ENCODE measurements at regions not wholly inside any gene's neighbourhood (a gene's known extent, or its start where the extent isn't known, plus 50 kb on each side); places are given as distances from the start of the nearest gene placed in this dataset.

- Histone ChIP-seq H3K27ac (ENCODE audit: low read length) (no peak overlapping the region), H3K9me3 (ENCODE audit: control insufficient read depth, insufficient read depth, low read depth, low read length) (no peaks in the 10 kb centered on the region), H3K4me3 (ENCODE audit: low read depth in 2 of 2, low read length in 2 of 2) (no peak overlapping the region), H3K27me3 (ENCODE audit: control insufficient read depth, insufficient read depth, low read length) (no peaks in the 10 kb centered on the region), H3K36me3 (ENCODE audit: control insufficient read depth, insufficient read depth, low read length) (no peaks in the 10 kb centered on the region), H3K4me1 (ENCODE audit: control insufficient read depth, insufficient read depth, low read length) (no peaks in the 10 kb centered on the region)
- no peak for DNase-seq (ENCODE audit: low read depth, low spot score)
- in situ Hi-C loops (cut with HindIII; ENCODE audit: low pct_unique_long_range_greater_than_20kb, low sequenced_read_pairs) (no loop called here), intact Hi-C loops (cut with micrococcal nuclease; ENCODE audit: unreplicated experiment) (no loop called here)
- TF ChIP-seq SIN3A (IDR thresholded peaks at IDR 0.05; ENCODE audit: borderline replicate concordance, insufficient read depth, low read depth, low read length), result no peak
- ATAC-seq, result no peak
- BruUV-seq (replicated peaks), result no TSS peak
- ChIA-PET CTCF (no interaction called here), POLR2A (no interaction called here)
These were observed 212.2 kb downstream of the CHRM2 start for GRCh38 chr7:137080516-137081203.

- no peak overlapping the region for H3K27ac ChIP-seq (ENCODE audit: low read length)
- no peak for DNase-seq (ENCODE audit: low read depth, low spot score)
- H3K4me1 ChIP-seq (ENCODE audit: control insufficient read depth, insufficient read depth, low read length), result no peaks in the 10 kb centered on the region
- in situ Hi-C loops (cut with HindIII; ENCODE audit: low pct_unique_long_range_greater_than_20kb, low sequenced_read_pairs), result no loop called here
- no peak for ATAC-seq
- POLR2A ChIA-PET, result no interaction called here
- TF ChIP-seq, protein P1, sequence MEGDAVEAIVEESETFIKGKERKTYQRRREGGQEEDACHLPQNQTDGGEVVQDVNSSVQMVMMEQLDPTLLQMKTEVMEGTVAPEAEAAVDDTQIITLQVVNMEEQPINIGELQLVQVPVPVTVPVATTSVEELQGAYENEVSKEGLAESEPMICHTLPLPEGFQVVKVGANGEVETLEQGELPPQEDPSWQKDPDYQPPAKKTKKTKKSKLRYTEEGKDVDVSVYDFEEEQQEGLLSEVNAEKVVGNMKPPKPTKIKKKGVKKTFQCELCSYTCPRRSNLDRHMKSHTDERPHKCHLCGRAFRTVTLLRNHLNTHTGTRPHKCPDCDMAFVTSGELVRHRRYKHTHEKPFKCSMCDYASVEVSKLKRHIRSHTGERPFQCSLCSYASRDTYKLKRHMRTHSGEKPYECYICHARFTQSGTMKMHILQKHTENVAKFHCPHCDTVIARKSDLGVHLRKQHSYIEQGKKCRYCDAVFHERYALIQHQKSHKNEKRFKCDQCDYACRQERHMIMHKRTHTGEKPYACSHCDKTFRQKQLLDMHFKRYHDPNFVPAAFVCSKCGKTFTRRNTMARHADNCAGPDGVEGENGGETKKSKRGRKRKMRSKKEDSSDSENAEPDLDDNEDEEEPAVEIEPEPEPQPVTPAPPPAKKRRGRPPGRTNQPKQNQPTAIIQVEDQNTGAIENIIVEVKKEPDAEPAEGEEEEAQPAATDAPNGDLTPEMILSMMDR (IDR thresholded peaks at IDR 0.05), result no peak
- TF ChIP-seq TCF7L2 (IDR thresholded peaks at IDR 0.05; ENCODE audit: low read depth, low read length) (no peak), POLR2AphosphoS5 (IDR thresholded peaks at IDR 0.05; ENCODE audit: low read depth, low read length) (no peak), SIN3A (IDR thresholded peaks at IDR 0.05; ENCODE audit: borderline replicate concordance, insufficient read depth, low read depth, low read length) (no peak), REST (IDR thresholded peaks at IDR 0.05; ENCODE audit: insufficient read depth in 1 of 2, low read depth in 2 of 2, low read length in 1 of 2) (no peak)
- H3K36me3 ChIP-seq (ENCODE audit: control insufficient read depth, insufficient read depth, low read length), result no peaks in the 10 kb centered on the region
- CTCF ChIA-PET, result no interaction called here
- no peaks in the 10 kb centered on the region for H3K9me3 ChIP-seq (ENCODE audit: control insufficient read depth, insufficient read depth, low read depth, low read length)
- no TSS peak for BruUV-seq (replicated peaks)
- intact Hi-C loops (cut with micrococcal nuclease; ENCODE audit: unreplicated experiment), result no loop called here
- H3K4me3 ChIP-seq (ENCODE audit: low read depth in 2 of 2, low read length in 2 of 2), result no peak overlapping the region
- H3K27me3 ChIP-seq (ENCODE audit: control insufficient read depth, insufficient read depth, low read length), result no peaks in the 10 kb centered on the region
These were observed 210.3 kb downstream of the CHRM2 start for GRCh38 chr7:137078781-137079180.

GRCh38 chr7:137074391-137075030 lies 206.1 kb downstream of the CHRM2 start:
- Histone ChIP-seq H3K4me3 (ENCODE audit: low read depth in 2 of 2, low read length in 2 of 2) (no peak overlapping the region), H3K36me3 (ENCODE audit: control insufficient read depth, insufficient read depth, low read length) (no peaks in the 10 kb centered on the region), H3K27me3 (ENCODE audit: control insufficient read depth, insufficient read depth, low read length) (no peaks in the 10 kb centered on the region), H3K4me1 (ENCODE audit: control insufficient read depth, insufficient read depth, low read length) (no peaks in the 10 kb centered on the region), H3K9me3 (ENCODE audit: control insufficient read depth, insufficient read depth, low read depth, low read length) (no peaks in the 10 kb centered on the region), H3K27ac (ENCODE audit: low read length) (no peak overlapping the region)
- TF ChIP-seq, protein P1 (IDR thresholded peaks at IDR 0.05), result no peak
- TF ChIP-seq POLR2AphosphoS5 (IDR thresholded peaks at IDR 0.05; ENCODE audit: low read depth, low read length) (no peak), SIN3A (IDR thresholded peaks at IDR 0.05; ENCODE audit: borderline replicate concordance, insufficient read depth, low read depth, low read length) (no peak), REST (IDR thresholded peaks at IDR 0.05; ENCODE audit: insufficient read depth in 1 of 2, low read depth in 2 of 2, low read length in 1 of 2) (no peak), TCF7L2 (IDR thresholded peaks at IDR 0.05; ENCODE audit: low read depth, low read length) (no peak)
- intact Hi-C loops (cut with micrococcal nuclease; ENCODE audit: unreplicated experiment) (no loop called here), in situ Hi-C loops (cut with HindIII; ENCODE audit: low pct_unique_long_range_greater_than_20kb, low sequenced_read_pairs) (no loop called here)
- CTCF ChIA-PET, result no interaction called here
- POLR2A ChIA-PET, result no interaction called here
- no TSS peak for BruUV-seq (replicated peaks)
- ATAC-seq, result no peak
- no peak for DNase-seq (ENCODE audit: low read depth, low spot score)

Measured in Panc1 (cell line).